ENCODE measurements at regions not wholly inside any gene's neighbourhood (a gene's known extent, or its start where the extent isn't known, plus 50 kb on each side); places are given as distances from the start of the nearest gene placed in this dataset.

DNA sequence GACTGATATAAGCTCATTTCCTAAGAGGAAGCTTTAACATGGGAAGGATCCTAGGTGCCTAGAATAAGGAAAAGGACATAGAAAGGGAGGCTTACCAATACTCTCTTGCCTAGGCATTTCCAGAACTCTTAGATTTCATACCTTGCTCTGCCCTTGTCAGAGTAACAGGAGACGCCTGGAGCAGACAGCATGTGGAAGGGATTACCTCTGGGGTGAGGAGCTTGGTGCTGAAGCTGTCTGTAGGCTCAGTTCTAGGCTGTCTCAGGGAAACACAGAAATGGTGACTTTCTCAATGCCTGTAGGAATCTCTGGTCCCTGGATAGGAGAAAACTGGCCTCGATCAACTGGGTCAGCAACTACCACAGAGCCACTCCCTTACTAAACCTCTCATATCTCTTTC lies 150.0 kb downstream of the SLC4A3 start:
- TF ChIP-seq CTCF (IDR thresholded peaks at IDR 0.05) (no peak), POLR2A (IDR thresholded peaks at IDR 0.05) (no peak)

Data from body of pancreas (tissue), 4 donors.